ENCODE measurements at regions not wholly inside any gene's neighbourhood (a gene's known extent, or its start where the extent isn't known, plus 50 kb on each side); places are given as distances from the start of the nearest gene placed in this dataset.

DNA sequence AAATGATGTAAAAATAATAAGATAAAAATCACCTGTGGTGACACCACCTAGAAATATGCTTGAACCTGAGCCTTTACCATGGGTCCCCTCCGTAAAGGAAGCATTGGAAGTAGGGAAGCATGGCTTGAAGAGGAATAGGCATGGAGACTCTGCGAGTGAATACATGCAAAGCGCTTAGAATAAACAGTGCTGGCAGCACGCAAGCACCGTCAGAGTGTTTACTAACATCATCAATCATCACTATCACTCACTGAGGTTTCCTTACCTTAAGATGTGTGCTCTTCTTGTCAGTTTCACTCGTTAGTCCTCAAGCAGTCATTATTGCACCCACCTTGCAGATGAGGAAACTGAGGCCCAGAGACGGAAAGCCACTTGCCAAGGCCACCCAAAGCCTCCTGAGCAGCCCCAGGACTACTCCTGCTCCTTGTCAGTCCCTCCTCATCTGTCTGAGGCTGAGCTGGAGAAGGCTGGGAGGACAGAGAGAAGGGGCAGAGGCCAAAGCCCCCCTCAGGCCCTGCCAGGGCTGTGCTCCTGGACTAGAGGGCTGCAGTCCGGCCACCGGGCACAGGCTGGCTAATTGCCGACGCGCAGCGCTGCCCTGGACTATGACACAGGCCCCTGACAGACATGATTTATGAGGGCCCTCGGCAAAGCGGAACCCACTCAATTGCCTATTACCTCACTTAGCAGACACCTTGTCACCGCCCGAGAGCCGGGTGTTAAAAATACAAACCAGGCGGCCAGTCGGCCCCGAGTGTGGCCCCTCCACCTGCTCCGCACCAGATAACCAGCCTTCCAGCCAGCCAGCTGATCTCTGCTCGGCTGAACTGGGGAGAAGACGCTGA is 168.9 kb downstream of the MN1 start:
- intact Hi-C loops (cut with DNase I; ENCODE audit: low total_unique reads), result loop anchor here (10.0 kb wide), 2 partner anchors 52 to 228 kb away; no protein-coding TSS in a partner anchor
- DNase-seq, result no peak
- no peak for TF ChIP-seq CTCF (IDR thresholded peaks at IDR 0.05)
- Histone ChIP-seq H3K4me1 (peaks cover 0 to 20% (median 15%) of the 10 kb centered on the region in 4 donors), H3K27me3 (no peaks in the 10 kb centered on the region), H3K36me3 (no peaks in the 10 kb centered on the region), H3K27ac (no peak overlapping the region), H3K9me3 (no peaks in the 10 kb centered on the region), H3K4me3 (no peak overlapping the region)

- no peak overlapping the region for H3K27ac ChIP-seq
- no peaks in the 10 kb centered on the region for H3K9me3 ChIP-seq
- no peaks in the 10 kb centered on the region for H3K27me3 ChIP-seq
- H3K36me3 ChIP-seq, result no peaks in the 10 kb centered on the region
- intact Hi-C loops (cut with DNase I; ENCODE audit: low total_unique reads), result loop anchor here (10.0 kb wide), 2 partner anchors 51 to 229 kb away; no protein-coding TSS in a partner anchor
- no peak overlapping the region for H3K4me3 ChIP-seq
- DNase-seq, result no peak
- H3K4me1 ChIP-seq, result peaks cover 0 to 25% (median 15%) of the 10 kb centered on the region in 4 donors
- TF ChIP-seq CTCF (IDR thresholded peaks at IDR 0.05), result no peak
Observed at GRCh38 chr22:27633296-27633871, 168.2 kb downstream of the MN1 start.

DNA sequence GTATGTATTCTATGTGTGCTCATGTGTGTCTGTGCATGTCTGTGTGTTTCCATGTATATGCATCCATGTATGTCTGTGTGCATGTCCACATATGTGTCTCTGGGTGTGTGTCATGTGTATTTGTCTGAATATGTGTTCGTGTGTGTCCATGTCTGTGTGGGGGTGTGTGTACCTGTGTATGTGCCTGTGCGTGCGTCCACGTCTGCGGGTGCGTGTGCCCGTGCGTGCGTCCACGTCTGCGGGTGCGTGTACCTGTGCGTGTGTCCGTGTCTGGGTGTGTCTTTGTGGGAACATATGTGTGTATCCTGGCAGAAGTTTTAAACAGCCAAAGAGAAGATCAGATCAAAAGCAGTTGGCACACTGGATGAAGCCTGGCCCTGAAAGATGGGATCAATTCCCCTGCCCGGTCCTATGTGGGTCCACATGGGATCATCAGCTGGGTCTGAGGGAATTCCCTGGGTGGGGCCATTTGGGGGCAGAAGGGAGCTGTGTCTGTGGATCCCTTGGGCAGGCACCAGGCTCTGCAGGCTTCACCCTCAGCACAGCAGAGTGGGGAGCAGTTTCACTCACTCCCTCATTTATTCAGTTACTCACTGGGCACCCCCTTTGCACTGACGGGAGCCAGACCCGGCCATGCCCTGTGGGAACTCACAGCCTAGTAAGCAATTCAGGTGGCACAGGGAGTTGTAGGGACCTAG is 167.4 kb downstream of the MN1 start:
- no peaks in the 10 kb centered on the region for H3K9me3 ChIP-seq
- H3K4me1 ChIP-seq, result peaks cover 0 to 25% (median 15%) of the 10 kb centered on the region in 4 donors
- H3K27ac ChIP-seq, result no peak overlapping the region
- H3K36me3 ChIP-seq, result no peaks in the 10 kb centered on the region
- intact Hi-C loops (cut with DNase I; ENCODE audit: low total_unique reads), result loop anchor here (10.0 kb wide), 2 partner anchors 51 to 229 kb away; no protein-coding TSS in a partner anchor
- no peaks in the 10 kb centered on the region for H3K27me3 ChIP-seq
- no peak for DNase-seq
- no peak for TF ChIP-seq CTCF (IDR thresholded peaks at IDR 0.05)
- no peak overlapping the region for H3K4me3 ChIP-seq

DNA sequence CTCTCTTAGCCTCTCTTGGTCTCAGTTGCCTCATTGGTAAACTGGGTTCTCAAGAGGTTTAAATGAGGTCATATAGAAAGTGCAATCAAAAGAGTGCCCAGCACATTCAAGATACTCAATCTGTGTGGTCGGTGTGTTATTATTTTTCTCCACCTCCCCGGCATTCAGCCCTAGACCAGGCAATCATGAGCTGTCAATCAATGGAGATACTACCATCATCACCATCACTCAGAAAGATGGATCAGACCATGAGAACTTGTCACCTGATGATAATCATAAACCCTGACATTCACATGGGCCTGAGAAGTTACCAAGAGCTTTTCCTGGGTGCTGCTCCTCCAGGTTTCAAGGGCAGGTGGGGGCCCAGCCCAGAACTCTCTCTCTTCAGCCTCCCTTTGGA is 166.1 kb downstream of the MN1 start:
- peaks cover 0 to 25% (median 15%) of the 10 kb centered on the region in 4 donors for H3K4me1 ChIP-seq
- H3K4me3 ChIP-seq, result no peak overlapping the region
- H3K9me3 ChIP-seq, result no peaks in the 10 kb centered on the region
- intact Hi-C loops (cut with DNase I; ENCODE audit: low total_unique reads), result loop anchor here (10.0 kb wide), 2 partner anchors 49 to 231 kb away; no protein-coding TSS in a partner anchor
- H3K27me3 ChIP-seq, result no peaks in the 10 kb centered on the region
- TF ChIP-seq CTCF (IDR thresholded peaks at IDR 0.05), result no peak
- no peak for DNase-seq
- H3K27ac ChIP-seq, result no peak overlapping the region
- no peaks in the 10 kb centered on the region for H3K36me3 ChIP-seq

GRCh38 chr22:27635852-27636251 is 165.7 kb downstream of the MN1 start:
- Histone ChIP-seq H3K36me3 (no peaks in the 10 kb centered on the region), H3K27me3 (no peaks in the 10 kb centered on the region), H3K27ac (no peak overlapping the region), H3K9me3 (no peaks in the 10 kb centered on the region), H3K4me1 (peaks cover 0 to 29% (median 15%) of the 10 kb centered on the region in 4 donors), H3K4me3 (no peak overlapping the region)
- no peak for DNase-seq
- TF ChIP-seq CTCF (IDR thresholded peaks at IDR 0.05), result no peak
- intact Hi-C loops (cut with DNase I; ENCODE audit: low total_unique reads), result loop anchor here (10.0 kb wide), 2 partner anchors 49 to 231 kb away; no protein-coding TSS in a partner anchor

All from tibial artery (tissue), 4 donors.